ENCODE measurements at regions not wholly inside any gene's neighbourhood (a gene's known extent, or its start where the extent isn't known, plus 50 kb on each side); places are given as distances from the start of the nearest gene placed in this dataset.

- Histone ChIP-seq H3K4me3 (no peak overlapping the region), H3K36me3 (no peaks in the 10 kb centered on the region), H3K4me1 (peaks cover 19% of the 10 kb centered on the region), H3K27ac (replicated peaks) (no peak overlapping the region), H3K27me3 (ENCODE audit: low read depth) (no peaks in the 10 kb centered on the region), H3K9me3 (replicated peaks) (no peaks in the 10 kb centered on the region)
- no peak for DNase-seq
- TF ChIP-seq CTCF (IDR thresholded peaks at IDR 0.05; ENCODE audit: borderline replicate concordance) = no peak
- intact Hi-C loops (cut with micrococcal nuclease) = no loop called here
Measured at GRCh38 chr6:6897140-6897539, 210.6 kb upstream of the RREB1 start.

GRCh38 chr6:6900569-6901204, 207.1 kb upstream of the RREB1 start:
- Histone ChIP-seq H3K36me3 (no peaks in the 10 kb centered on the region), H3K4me3 (no peak overlapping the region), H3K27me3 (ENCODE audit: low read depth) (no peaks in the 10 kb centered on the region), H3K4me1 (no peaks in the 10 kb centered on the region), H3K27ac (replicated peaks) (no peak overlapping the region), H3K9me3 (replicated peaks) (no peaks in the 10 kb centered on the region)
- intact Hi-C loops (cut with micrococcal nuclease) = no loop called here
- DNase-seq = no peak
- TF ChIP-seq CTCF (IDR thresholded peaks at IDR 0.05; ENCODE audit: borderline replicate concordance) = no peak

- no peak for DNase-seq
- intact Hi-C loops (cut with micrococcal nuclease) = no loop called here
Measured at GRCh38 chr6:6901205-6901719, 206.5 kb upstream of the RREB1 start.

GRCh38 chr6:6901945-6902344, 205.8 kb upstream of the RREB1 start:
- H3K27me3 ChIP-seq (ENCODE audit: low read depth) = no peaks in the 10 kb centered on the region
- no peaks in the 10 kb centered on the region for H3K36me3 ChIP-seq
- DNase-seq = no peak
- H3K27ac ChIP-seq (replicated peaks) = no peak overlapping the region
- H3K4me3 ChIP-seq = no peak overlapping the region
- no peaks in the 10 kb centered on the region for H3K4me1 ChIP-seq
- TF ChIP-seq CTCF (IDR thresholded peaks at IDR 0.05; ENCODE audit: borderline replicate concordance) = no peak
- intact Hi-C loops (cut with micrococcal nuclease) = no loop called here
- no peaks in the 10 kb centered on the region for H3K9me3 ChIP-seq (replicated peaks)

More at GRCh38 chr6:6901205-6901719, 206.5 kb upstream of the RREB1 start:
- no peak for TF ChIP-seq CTCF (IDR thresholded peaks at IDR 0.05; ENCODE audit: borderline replicate concordance)
- no peaks in the 10 kb centered on the region for H3K36me3 ChIP-seq
- H3K4me3 ChIP-seq = no peak overlapping the region
- no peaks in the 10 kb centered on the region for H3K27me3 ChIP-seq (ENCODE audit: low read depth)
- H3K4me1 ChIP-seq = no peaks in the 10 kb centered on the region
- no peak overlapping the region for H3K27ac ChIP-seq (replicated peaks)
- no peaks in the 10 kb centered on the region for H3K9me3 ChIP-seq (replicated peaks)

- Histone ChIP-seq H3K9me3 (replicated peaks) (no peaks in the 10 kb centered on the region), H3K4me3 (no peak overlapping the region), H3K36me3 (no peaks in the 10 kb centered on the region), H3K27me3 (ENCODE audit: low read depth) (no peaks in the 10 kb centered on the region), H3K27ac (replicated peaks) (no peak overlapping the region), H3K4me1 (no peaks in the 10 kb centered on the region)
- intact Hi-C loops (cut with micrococcal nuclease) = no loop called here
- no peak for TF ChIP-seq CTCF (IDR thresholded peaks at IDR 0.05; ENCODE audit: borderline replicate concordance)
- DNase-seq = no peak
Measured at GRCh38 chr6:6905961-6906518, 201.7 kb upstream of the RREB1 start.

Data from left ventricle myocardium inferior (tissue), 1 donor.